ENCODE measurements at regions not wholly inside any gene's neighbourhood (a gene's known extent, or its start where the extent isn't known, plus 50 kb on each side); places are given as distances from the start of the nearest gene placed in this dataset.

DNA sequence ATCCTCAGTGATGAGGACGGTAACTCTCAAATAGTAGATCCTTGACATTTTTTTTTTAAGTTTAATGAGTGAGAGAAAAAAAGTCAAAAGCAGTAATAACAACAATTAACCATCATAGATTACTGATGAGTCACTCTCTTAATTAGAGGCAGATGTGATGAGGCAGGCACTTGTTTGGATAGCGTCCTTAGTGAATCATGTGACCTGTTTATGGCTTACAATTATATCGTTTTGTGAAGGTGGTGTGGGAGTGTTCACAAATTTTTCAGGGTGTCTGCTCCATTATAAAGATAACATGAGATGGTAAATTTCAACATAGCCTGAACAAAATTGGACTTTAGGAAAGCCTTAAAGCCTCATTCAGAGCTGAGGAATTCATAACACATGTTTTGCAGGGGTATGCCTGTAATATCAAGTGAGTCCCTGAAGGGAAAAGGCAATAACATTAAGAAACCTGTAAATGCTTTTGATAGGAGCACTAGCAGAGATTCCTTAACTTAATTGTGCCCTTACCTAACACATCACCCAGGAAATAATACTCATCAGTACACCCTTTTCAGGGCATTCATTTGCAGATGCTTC is 51.9 kb upstream of the XIAP start:
- Histone ChIP-seq H3K9me3 (no peaks in the 10 kb centered on the region), H3K27me3 (no peaks in the 10 kb centered on the region), H3K4me1 (peaks cover 3% of the 10 kb centered on the region; the same call in 1 of the 2 replicates), H3K36me3 (no peaks in the 10 kb centered on the region), H3K4me3 (ENCODE audit: low read depth, low read length) (no peak overlapping the region)
- no peak for DNase-seq
- TF ChIP-seq, protein P1, sequence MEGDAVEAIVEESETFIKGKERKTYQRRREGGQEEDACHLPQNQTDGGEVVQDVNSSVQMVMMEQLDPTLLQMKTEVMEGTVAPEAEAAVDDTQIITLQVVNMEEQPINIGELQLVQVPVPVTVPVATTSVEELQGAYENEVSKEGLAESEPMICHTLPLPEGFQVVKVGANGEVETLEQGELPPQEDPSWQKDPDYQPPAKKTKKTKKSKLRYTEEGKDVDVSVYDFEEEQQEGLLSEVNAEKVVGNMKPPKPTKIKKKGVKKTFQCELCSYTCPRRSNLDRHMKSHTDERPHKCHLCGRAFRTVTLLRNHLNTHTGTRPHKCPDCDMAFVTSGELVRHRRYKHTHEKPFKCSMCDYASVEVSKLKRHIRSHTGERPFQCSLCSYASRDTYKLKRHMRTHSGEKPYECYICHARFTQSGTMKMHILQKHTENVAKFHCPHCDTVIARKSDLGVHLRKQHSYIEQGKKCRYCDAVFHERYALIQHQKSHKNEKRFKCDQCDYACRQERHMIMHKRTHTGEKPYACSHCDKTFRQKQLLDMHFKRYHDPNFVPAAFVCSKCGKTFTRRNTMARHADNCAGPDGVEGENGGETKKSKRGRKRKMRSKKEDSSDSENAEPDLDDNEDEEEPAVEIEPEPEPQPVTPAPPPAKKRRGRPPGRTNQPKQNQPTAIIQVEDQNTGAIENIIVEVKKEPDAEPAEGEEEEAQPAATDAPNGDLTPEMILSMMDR (IDR thresholded peaks at IDR 0.05; ENCODE audit: low read depth, low read length), result no peak

DNA sequence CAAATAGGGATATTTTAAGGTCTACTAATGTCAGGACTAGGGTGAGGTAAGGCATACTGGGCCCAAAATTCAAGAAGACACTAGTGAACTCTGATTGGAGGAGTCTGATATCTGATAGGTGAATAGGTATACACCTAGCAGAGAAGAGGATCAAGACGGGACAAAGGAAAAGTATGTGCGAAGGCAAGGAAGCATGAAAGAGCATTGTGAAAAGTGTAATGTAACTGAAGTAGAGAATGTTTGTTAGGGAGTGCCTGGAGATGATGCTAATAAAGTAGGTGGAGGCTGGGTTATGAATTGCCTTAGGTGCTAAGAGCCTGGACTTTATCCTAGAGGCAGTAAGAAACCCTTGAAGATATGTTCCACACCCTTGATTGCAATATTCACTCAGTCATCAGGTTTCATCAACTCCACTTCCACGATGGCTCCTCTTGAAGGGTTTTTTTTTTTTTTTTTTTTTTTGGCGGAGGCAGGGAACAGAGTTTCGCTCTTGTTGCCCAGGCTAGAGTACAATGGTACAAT is 49.9 kb upstream of the XIAP start:
- no peak for DNase-seq

More for the DNA sequence above, 49.9 kb upstream of the XIAP start:
- Histone ChIP-seq H3K4me3 (ENCODE audit: low read depth, low read length) (no peak overlapping the region), H3K9me3 (no peaks in the 10 kb centered on the region), H3K36me3 (no peaks in the 10 kb centered on the region), H3K4me1 (no peaks in the 10 kb centered on the region), H3K27me3 (no peaks in the 10 kb centered on the region)
- TF ChIP-seq, protein P1 (IDR thresholded peaks at IDR 0.05; ENCODE audit: low read depth, low read length), result no peak

All from BE2C (cell line).